H9 (cell line): ENCODE measurements at regions not wholly inside any gene's neighbourhood (a gene's known extent, or its start where the extent isn't known, plus 50 kb on each side); places are given as distances from the start of the nearest gene placed in this dataset.

Experiments
- DNase-seq: peaks from one replicate; pipeline ENCODE4 v3.0.0-alpha.2; 2017
- H2AFZ ChIP-seq: one replicate; pipeline ENCODE4 v1.6.1; 2013; ENCODE audit warnings: mild to moderate bottlenecking, low read length, control low read depth, moderate library complexity
- H2AK5ac ChIP-seq: 2 replicates; pipeline ENCODE4 v1.6.1; 2013; ENCODE audit warnings: low read length, control low read depth, mixed read lengths; ENCODE audit not compliant: insufficient read length
- H2BK120ac ChIP-seq: one replicate; pipeline ENCODE4 v1.6.1; 2013; ENCODE audit warnings: low read depth, mild to moderate bottlenecking, low read length, control low read depth, inconsistent platforms; ENCODE audit not compliant: poor library complexity, severe bottlenecking
- H2BK12ac ChIP-seq: 2 replicates; pipeline ENCODE4 v1.6.1; 2013; ENCODE audit warnings: low read length, control low read depth, mixed read lengths, low read depth; ENCODE audit not compliant: insufficient read length
- H2BK15ac ChIP-seq: 2 replicates; pipeline ENCODE4 v1.6.1; 2013; ENCODE audit warnings: low read depth, low read length, control low read depth
- H2BK20ac ChIP-seq: one replicate; pipeline ENCODE4 v1.6.1; 2013; ENCODE audit warnings: low read depth, mild to moderate bottlenecking, low read length, control low read depth, inconsistent platforms; ENCODE audit not compliant: poor library complexity, severe bottlenecking
- H2BK5ac ChIP-seq: 2 replicates; pipeline ENCODE4 v1.6.1; 2013; ENCODE audit warnings: low read length, control low read depth, mixed read lengths; ENCODE audit not compliant: insufficient read length
- H3K14ac ChIP-seq: 2 replicates; pipeline ENCODE4 v1.6.1; 2013; ENCODE audit warnings: low read length, control low read depth; ENCODE audit not compliant: insufficient read depth
- H3K18ac ChIP-seq: 2 replicates; pipeline ENCODE4 v1.6.1; 2013; ENCODE audit warnings: low read depth, mild to moderate bottlenecking, mixed read lengths, low read length, control low read depth; ENCODE audit not compliant: insufficient read length
- H3K23ac ChIP-seq: 2 replicates; pipeline ENCODE4 v1.6.1; 2013; ENCODE audit warnings: low read length, control low read depth, mixed read lengths, low read depth; ENCODE audit not compliant: insufficient read length
- H3K23me2 ChIP-seq: 2 replicates; pipeline ENCODE4 v1.6.1; 2013; ENCODE audit warnings: low read depth, mild to moderate bottlenecking, mixed read lengths, low read length, control low read depth; ENCODE audit not compliant: insufficient read length, poor library complexity, severe bottlenecking
- H3K27ac ChIP-seq: 2 replicates; pipeline ENCODE4 v1.5.1; 2013; ENCODE audit warnings: low read length, control low read depth, mixed read lengths, low read depth; ENCODE audit not compliant: insufficient read length
- H3K27me3 ChIP-seq: 2 replicates; pipeline ENCODE4 v1.6.1; 2013; ENCODE audit warnings: low read length, control low read depth, inconsistent platforms; ENCODE audit not compliant: insufficient read depth
- H3K4ac ChIP-seq: 2 replicates; pipeline ENCODE4 v1.6.1; 2013; ENCODE audit warnings: low read depth, mild to moderate bottlenecking, control low read depth, inconsistent platforms, low read length, moderate library complexity
- H3K4me1 ChIP-seq: 2 replicates; pipeline ENCODE4 v1.6.1; 2013; ENCODE audit warnings: low read length, control low read depth, inconsistent platforms; ENCODE audit not compliant: insufficient read depth
- H3K4me2 ChIP-seq: 2 replicates; pipeline ENCODE4 v1.6.1; 2013; ENCODE audit warnings: low read length, control low read depth, mixed read lengths; ENCODE audit not compliant: insufficient read length, insufficient read depth
- H3K56ac ChIP-seq: 2 replicates; pipeline ENCODE4 v1.6.1; 2013; ENCODE audit warnings: low read depth, mild to moderate bottlenecking, mixed read lengths, low read length, control low read depth; ENCODE audit not compliant: insufficient read length
- H3K79me1 ChIP-seq: 2 replicates; pipeline ENCODE4 v1.6.1; 2013; ENCODE audit warnings: low read depth, mild to moderate bottlenecking, moderate library complexity, low read length, control low read depth, inconsistent platforms; ENCODE audit not compliant: insufficient read depth, poor library complexity, severe bottlenecking
- H3K79me2 ChIP-seq: 2 replicates; pipeline ENCODE4 v1.6.1; 2013; ENCODE audit warnings: low read length, control low read depth, inconsistent platforms; ENCODE audit not compliant: insufficient read depth
- H3K9ac ChIP-seq: 2 replicates; pipeline ENCODE4 v1.6.1; 2013; ENCODE audit warnings: low read length, control low read depth, mixed read lengths; ENCODE audit not compliant: insufficient read length; ENCODE audit errors: extremely low read depth
- H3K9me3 ChIP-seq: one replicate; pipeline ENCODE4 v1.6.1; 2013; ENCODE audit warnings: low read depth, low read length, inconsistent platforms; ENCODE audit not compliant: control insufficient read depth
- H3T11ph ChIP-seq: one replicate; pipeline ENCODE4 v1.6.1; 2013; ENCODE audit warnings: mild to moderate bottlenecking, low read length, control low read depth, inconsistent platforms
- H4K20me1 ChIP-seq: one replicate; pipeline ENCODE4 v1.6.1; 2013; ENCODE audit not compliant: control insufficient read depth, insufficient read length, insufficient read depth
- H4K5ac ChIP-seq: 2 replicates; pipeline ENCODE4 v1.6.1; 2013; ENCODE audit warnings: low read depth, mild to moderate bottlenecking, mixed read lengths, low read length, control low read depth; ENCODE audit not compliant: insufficient read length
- H4K8ac ChIP-seq: replicated peaks from 2 replicates; pipeline ENCODE4 v1.6.1; 2013; ENCODE audit warnings: low read length, control low read depth, mixed read lengths, low read depth; ENCODE audit not compliant: insufficient read length
- H4K91ac ChIP-seq: 2 replicates; pipeline ENCODE4 v1.6.1; 2013; ENCODE audit warnings: low read depth, mild to moderate bottlenecking, moderate library complexity, mixed read lengths, low read length, control low read depth; ENCODE audit not compliant: insufficient read length
- H3K27ac Mint-ChIP-seq, 3 experiments: 2 replicates in 2 of 3; 3 replicates in 1 of 3; pipeline ENCODE4 v1.8.0; 2020 to 2021; ENCODE audit warnings: mixed read lengths in 3 of 3, mild to moderate bottlenecking in 1 of 3, moderate library complexity in 1 of 3
- H3K27me3 Mint-ChIP-seq: 2 replicates; pipeline ENCODE4 v1.8.0; 2021; ENCODE audit warnings: low read depth, mild to moderate bottlenecking, moderate library complexity, mixed read lengths
- H3K36me3 Mint-ChIP-seq, 3 experiments: 2 replicates in 2 of 3; 3 replicates in 1 of 3; pipeline ENCODE4 v1.8.0; 2020 to 2021; ENCODE audit warnings: low read depth in 3 of 3, mixed read lengths in 3 of 3; ENCODE audit not compliant: insufficient read depth in 1 of 3
- H3K4me1 Mint-ChIP-seq, 2 experiments: 2 replicates each; pipeline ENCODE4 v1.8.0; 2020; ENCODE audit warnings: mixed read lengths in 2 of 2
- H3K4me3 Mint-ChIP-seq, 2 experiments: 2 replicates in 1 of 2; 3 replicates in 1 of 2; pipeline ENCODE4 v1.8.0; 2020 to 2021; ENCODE audit warnings: mild to moderate bottlenecking in 2 of 2, mixed read lengths in 2 of 2, moderate library complexity in 1 of 2
- H3K9me3 Mint-ChIP-seq, 2 experiments: 2 replicates in 1 of 2; 3 replicates in 1 of 2; pipeline ENCODE4 v1.8.0; 2020; ENCODE audit warnings: mild to moderate bottlenecking in 2 of 2, mixed read lengths in 2 of 2, moderate library complexity in 1 of 2
- WGBS: extraction: QIAGEN DNeasy Blood & Tissue Kit; methylation state at CpG from one replicate; pipeline ENCODE4 v1.1.7; 2013; ENCODE audit warnings: missing lambda C conversion rate, low lambda C conversion rate, mixed read lengths; ENCODE audit not compliant: insufficient read length; ENCODE audit errors: extremely low coverage; 5-methylcytosine and 5-hydroxymethylcytosine counted together
- TF ChIP-seq, protein P1 (sequence below): fragments of 200-600 bp; sonication (generic); conservative IDR thresholded peaks from 3 replicates; pipeline ENCODE4 v1.8.0; 2021; ENCODE audit warnings: antibody characterized with exemption, mild to moderate bottlenecking

DNA sequence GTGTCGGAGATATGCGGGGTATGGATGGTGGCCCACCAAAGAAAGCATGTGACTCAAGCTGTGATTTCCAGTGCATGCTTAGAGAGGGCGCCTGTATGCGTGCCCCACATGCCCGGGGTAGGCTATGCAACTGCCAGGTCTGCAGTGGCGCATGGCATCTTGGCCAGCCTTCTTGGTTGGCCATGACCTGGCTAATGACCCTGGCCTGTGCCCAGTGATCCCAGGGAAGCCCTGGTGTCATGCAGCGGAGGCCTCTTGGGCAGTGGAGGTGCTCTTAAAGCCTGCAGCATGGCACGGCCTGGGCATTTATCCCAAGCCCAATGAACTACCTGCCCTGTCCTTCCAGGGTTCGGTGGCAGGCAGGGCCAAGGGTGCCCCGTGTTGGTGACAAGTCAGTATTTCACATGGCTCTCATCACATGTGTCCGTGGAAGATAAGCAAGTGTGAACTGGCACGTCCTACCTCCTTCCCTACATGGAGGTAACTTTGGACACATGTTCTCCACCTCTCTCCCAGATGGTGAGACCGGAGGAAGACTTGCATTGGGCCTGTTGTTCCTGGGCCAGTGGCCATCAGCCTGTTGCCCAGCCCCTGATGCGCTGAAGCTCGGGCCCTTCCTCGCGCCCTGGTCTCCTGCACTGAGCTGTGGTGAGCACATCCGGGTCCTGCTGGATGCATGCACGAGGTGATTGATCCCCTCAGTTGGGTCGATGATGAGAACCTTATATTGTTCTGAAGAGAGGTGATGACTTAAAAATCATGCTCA, 192.0 kb downstream of the UBE3A start:
- Histone ChIP-seq H3K4ac (no peak overlapping the region), H2BK20ac (no peak overlapping the region), H2BK120ac (no peak overlapping the region), H4K5ac (no peak overlapping the region), H3K23ac (no peak overlapping the region), H3K4me1 (no peaks in the 10 kb centered on the region), H3K9me3 (peaks cover 49% of the 10 kb centered on the region), H2AK5ac (no peak overlapping the region), H3K23me2 (no peaks in the 10 kb centered on the region), H3K79me2 (no peaks in the 10 kb centered on the region), H3K27me3 (no peaks in the 10 kb centered on the region), H3T11ph (no peak overlapping the region), H2AFZ (no peak overlapping the region), H2BK15ac (no peak overlapping the region), H4K20me1 (no peaks in the 10 kb centered on the region), H3K4me2 (no peak overlapping the region), H3K14ac (no peak overlapping the region), H4K8ac (no peak overlapping the region), H4K91ac (no peak overlapping the region), H3K18ac (no peak overlapping the region), H3K9ac (no peak overlapping the region), H3K27ac (no peak overlapping the region), H2BK5ac (no peak overlapping the region), H3K79me1 (no peaks in the 10 kb centered on the region), H2BK12ac (no peak overlapping the region), H3K56ac (no peak overlapping the region)
- Mint-ChIP-seq H3K36me3 (peaks cover 0 to 5% (median 2%) of the 10 kb centered on the region in 3 experiments; a peak in 3 of 7 replicates), H3K4me3 (no peak overlapping the region), H3K27ac (peak overlapping the region in 1 of 3 experiments; percentile 70; a peak in 1 of 7 replicates), H3K4me1 (no peaks in the 10 kb centered on the region), H3K9me3 (peaks cover 61 to 76% of the 10 kb centered on the region in 2 experiments), H3K27me3 (no peaks in the 10 kb centered on the region)
- TF ChIP-seq, protein P1, sequence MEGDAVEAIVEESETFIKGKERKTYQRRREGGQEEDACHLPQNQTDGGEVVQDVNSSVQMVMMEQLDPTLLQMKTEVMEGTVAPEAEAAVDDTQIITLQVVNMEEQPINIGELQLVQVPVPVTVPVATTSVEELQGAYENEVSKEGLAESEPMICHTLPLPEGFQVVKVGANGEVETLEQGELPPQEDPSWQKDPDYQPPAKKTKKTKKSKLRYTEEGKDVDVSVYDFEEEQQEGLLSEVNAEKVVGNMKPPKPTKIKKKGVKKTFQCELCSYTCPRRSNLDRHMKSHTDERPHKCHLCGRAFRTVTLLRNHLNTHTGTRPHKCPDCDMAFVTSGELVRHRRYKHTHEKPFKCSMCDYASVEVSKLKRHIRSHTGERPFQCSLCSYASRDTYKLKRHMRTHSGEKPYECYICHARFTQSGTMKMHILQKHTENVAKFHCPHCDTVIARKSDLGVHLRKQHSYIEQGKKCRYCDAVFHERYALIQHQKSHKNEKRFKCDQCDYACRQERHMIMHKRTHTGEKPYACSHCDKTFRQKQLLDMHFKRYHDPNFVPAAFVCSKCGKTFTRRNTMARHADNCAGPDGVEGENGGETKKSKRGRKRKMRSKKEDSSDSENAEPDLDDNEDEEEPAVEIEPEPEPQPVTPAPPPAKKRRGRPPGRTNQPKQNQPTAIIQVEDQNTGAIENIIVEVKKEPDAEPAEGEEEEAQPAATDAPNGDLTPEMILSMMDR, result no peak
- no CpG with 5 or more reads among the region's 20 CpGs for WGBS
- DNase-seq, result peak; percentile 12
